Osteoblast (primary cell): ENCODE measurements at regions not wholly inside any gene's neighbourhood (a gene's known extent, or its start where the extent isn't known, plus 50 kb on each side); places are given as distances from the start of the nearest gene placed in this dataset.

ENCODE experiments used
- DNase-seq: peaks from one replicate; pipeline ENCODE4 v3.0.0; 2011; ENCODE audit warnings: low spot score, mixed read lengths; ENCODE audit not compliant: insufficient read length; ENCODE audit errors: missing footprints
- H2AFZ ChIP-seq: 2 replicates; pipeline ENCODE4 v1.6.0; 2011; ENCODE audit warnings: mild to moderate bottlenecking, low read length
- H3K27ac ChIP-seq: 2 replicates; pipeline ENCODE4 v1.5.1; 2011; ENCODE audit warnings: mild to moderate bottlenecking, low read depth, low read length, moderate library complexity
- H3K27me3 ChIP-seq: 2 replicates; pipeline ENCODE4 v1.6.0; 2012; ENCODE audit warnings: mild to moderate bottlenecking, control low read depth, inconsistent platforms, low read length, moderate library complexity; ENCODE audit not compliant: insufficient read depth
- H3K36me3 ChIP-seq: 2 replicates; pipeline ENCODE4 v1.5.1; 2011; ENCODE audit warnings: mild to moderate bottlenecking, low read length, control low read depth, moderate library complexity; ENCODE audit not compliant: insufficient read depth
- H3K4me1 ChIP-seq: 2 replicates; pipeline ENCODE4 v1.5.1; 2011; ENCODE audit warnings: mild to moderate bottlenecking, low read length, control low read depth, moderate library complexity; ENCODE audit not compliant: insufficient read depth
- H3K4me2 ChIP-seq: 2 replicates; pipeline ENCODE4 v1.6.0; 2011; ENCODE audit warnings: mild to moderate bottlenecking, low read length; ENCODE audit not compliant: insufficient read depth
- H3K4me3 ChIP-seq: fragments of 200-600 bp; sonication (generic); 3 replicates; pipeline ENCODE4 v1.5.1; 2012; ENCODE audit warnings: mild to moderate bottlenecking, low read length, inconsistent platforms; ENCODE audit not compliant: insufficient read depth
- H3K79me2 ChIP-seq: 2 replicates; pipeline ENCODE4 v1.6.0; 2012; ENCODE audit warnings: mild to moderate bottlenecking, low read length, control low read depth, inconsistent platforms; ENCODE audit not compliant: insufficient read depth
- H3K9me3 ChIP-seq: 2 replicates; pipeline ENCODE4 v1.5.1; 2011; ENCODE audit warnings: low read depth, low read length, control low read depth
- H4K20me1 ChIP-seq: 2 replicates; pipeline ENCODE4 v1.6.0; 2012; ENCODE audit warnings: mild to moderate bottlenecking, low read length, control low read depth; ENCODE audit not compliant: insufficient read depth
- TF ChIP-seq, protein P1 (sequence below): IDR thresholded peaks from 2 replicates; pipeline ENCODE4 v1.5.1; 2011; ENCODE audit warnings: mild to moderate bottlenecking, low read depth, low read length, moderate library complexity; ENCODE audit errors: extremely low read depth

DNA sequence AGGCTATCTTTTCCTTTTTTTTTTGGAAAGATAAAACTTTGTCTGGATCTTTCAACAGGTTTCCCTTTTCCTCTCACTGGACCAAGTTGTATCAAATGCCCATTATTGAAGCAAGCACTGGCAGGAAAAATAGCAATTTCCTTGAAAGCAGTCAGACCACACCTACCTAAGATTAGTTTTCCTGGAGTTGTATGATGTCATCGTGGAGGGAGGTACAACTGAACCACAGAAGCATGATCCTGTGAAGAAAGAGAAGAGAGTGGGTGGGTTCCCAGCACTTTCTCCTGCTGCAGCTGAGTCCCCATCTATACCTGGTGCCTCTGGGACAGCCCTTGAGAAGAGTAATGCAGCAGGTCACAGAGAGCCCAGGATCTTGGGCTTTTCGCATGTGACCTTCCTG lies 63.6 kb upstream of the ERCC4 start:
- H3K4me2 ChIP-seq, result no peak overlapping the region
- H3K36me3 ChIP-seq, result no peaks in the 10 kb centered on the region
- H3K79me2 ChIP-seq, result no peaks in the 10 kb centered on the region
- H3K27me3 ChIP-seq, result no peaks in the 10 kb centered on the region
- H4K20me1 ChIP-seq, result no peaks in the 10 kb centered on the region
- H3K27ac ChIP-seq, result no peak overlapping the region
- no peak overlapping the region for H2AFZ ChIP-seq
- DNase-seq, result no peak
- no peaks in the 10 kb centered on the region for H3K9me3 ChIP-seq
- H3K4me3 ChIP-seq, result no peak overlapping the region
- no peaks in the 10 kb centered on the region for H3K4me1 ChIP-seq
- TF ChIP-seq, protein P1, sequence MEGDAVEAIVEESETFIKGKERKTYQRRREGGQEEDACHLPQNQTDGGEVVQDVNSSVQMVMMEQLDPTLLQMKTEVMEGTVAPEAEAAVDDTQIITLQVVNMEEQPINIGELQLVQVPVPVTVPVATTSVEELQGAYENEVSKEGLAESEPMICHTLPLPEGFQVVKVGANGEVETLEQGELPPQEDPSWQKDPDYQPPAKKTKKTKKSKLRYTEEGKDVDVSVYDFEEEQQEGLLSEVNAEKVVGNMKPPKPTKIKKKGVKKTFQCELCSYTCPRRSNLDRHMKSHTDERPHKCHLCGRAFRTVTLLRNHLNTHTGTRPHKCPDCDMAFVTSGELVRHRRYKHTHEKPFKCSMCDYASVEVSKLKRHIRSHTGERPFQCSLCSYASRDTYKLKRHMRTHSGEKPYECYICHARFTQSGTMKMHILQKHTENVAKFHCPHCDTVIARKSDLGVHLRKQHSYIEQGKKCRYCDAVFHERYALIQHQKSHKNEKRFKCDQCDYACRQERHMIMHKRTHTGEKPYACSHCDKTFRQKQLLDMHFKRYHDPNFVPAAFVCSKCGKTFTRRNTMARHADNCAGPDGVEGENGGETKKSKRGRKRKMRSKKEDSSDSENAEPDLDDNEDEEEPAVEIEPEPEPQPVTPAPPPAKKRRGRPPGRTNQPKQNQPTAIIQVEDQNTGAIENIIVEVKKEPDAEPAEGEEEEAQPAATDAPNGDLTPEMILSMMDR, result no peak

- DNase-seq, result no peak
- H3K27ac ChIP-seq, result no peak overlapping the region
- H4K20me1 ChIP-seq, result no peaks in the 10 kb centered on the region
- H3K4me1 ChIP-seq, result no peaks in the 10 kb centered on the region
- no peak overlapping the region for H2AFZ ChIP-seq
- no peaks in the 10 kb centered on the region for H3K36me3 ChIP-seq
- no peaks in the 10 kb centered on the region for H3K79me2 ChIP-seq
- H3K27me3 ChIP-seq, result no peaks in the 10 kb centered on the region
- H3K9me3 ChIP-seq, result no peaks in the 10 kb centered on the region
- TF ChIP-seq, protein P1, result no peak
- H3K4me2 ChIP-seq, result no peak overlapping the region
- H3K4me3 ChIP-seq, result no peak overlapping the region
Measured at GRCh38 chr16:13856811-13857511, 63.0 kb upstream of the ERCC4 start.

DNA sequence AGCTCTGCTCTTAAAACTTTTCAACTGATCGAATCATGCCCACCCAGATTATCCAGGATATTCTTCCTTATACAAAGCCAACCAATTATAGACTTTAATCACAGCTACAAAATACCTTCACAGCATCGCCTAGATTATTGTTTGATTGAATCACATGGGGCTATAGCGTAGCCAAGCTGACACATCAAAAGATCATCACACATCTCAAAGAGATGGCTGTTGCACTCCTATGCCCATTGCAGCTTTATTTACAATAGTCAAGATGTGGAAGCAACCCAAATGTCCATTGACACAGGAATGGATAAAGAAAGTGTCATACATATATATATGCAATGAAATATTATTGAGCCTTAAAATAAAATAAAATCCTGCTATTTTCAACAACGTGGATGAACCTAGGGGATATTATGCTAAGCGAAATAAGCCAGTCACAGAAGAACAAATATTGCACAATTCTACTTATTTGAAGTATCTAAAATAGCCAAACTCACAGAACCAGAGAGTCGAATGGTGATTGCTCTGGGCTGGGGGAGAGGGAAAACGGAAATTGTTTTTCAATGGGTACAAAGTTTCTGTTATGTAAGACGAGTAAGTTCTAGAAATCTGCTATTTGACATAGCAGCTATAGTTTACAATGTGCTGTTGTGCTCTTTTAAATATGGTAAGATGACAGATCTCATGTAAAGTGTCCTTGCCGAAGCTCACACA lies 60.9 kb upstream of the ERCC4 start:
- H3K79me2 ChIP-seq, result no peaks in the 10 kb centered on the region
- H3K4me3 ChIP-seq, result no peak overlapping the region
- no peak overlapping the region for H3K4me2 ChIP-seq

More for the DNA sequence above, 60.9 kb upstream of the ERCC4 start:
- Histone ChIP-seq H3K9me3 (no peaks in the 10 kb centered on the region), H3K36me3 (no peaks in the 10 kb centered on the region), H3K27me3 (no peaks in the 10 kb centered on the region), H3K27ac (no peak overlapping the region), H2AFZ (no peak overlapping the region), H4K20me1 (no peaks in the 10 kb centered on the region), H3K4me1 (no peaks in the 10 kb centered on the region)
- DNase-seq, result no peak
- TF ChIP-seq, protein P1, result no peak
